GM10266 (cell line): ENCODE measurements at regions not wholly inside any gene's neighbourhood (a gene's known extent, or its start where the extent isn't known, plus 50 kb on each side); places are given as distances from the start of the nearest gene placed in this dataset.
"Not testable (repeated sequence)": the region's sequence is repeated elsewhere in the genome, so short reads cannot be mapped to it uniquely, and the experiment has no call there.

Experiments
- DNase-seq: peaks from one replicate; pipeline ENCODE4 v3.0.0; 2012; ENCODE audit errors: extremely low spot score
- TF ChIP-seq, protein P1 (sequence below): IDR thresholded peaks from 2 replicates; pipeline ENCODE4 v1.5.1; 2012; ENCODE audit warnings: mild to moderate bottlenecking, low read depth; ENCODE audit not compliant: control insufficient read depth, insufficient read depth; ENCODE audit errors: missing control alignments

DNA sequence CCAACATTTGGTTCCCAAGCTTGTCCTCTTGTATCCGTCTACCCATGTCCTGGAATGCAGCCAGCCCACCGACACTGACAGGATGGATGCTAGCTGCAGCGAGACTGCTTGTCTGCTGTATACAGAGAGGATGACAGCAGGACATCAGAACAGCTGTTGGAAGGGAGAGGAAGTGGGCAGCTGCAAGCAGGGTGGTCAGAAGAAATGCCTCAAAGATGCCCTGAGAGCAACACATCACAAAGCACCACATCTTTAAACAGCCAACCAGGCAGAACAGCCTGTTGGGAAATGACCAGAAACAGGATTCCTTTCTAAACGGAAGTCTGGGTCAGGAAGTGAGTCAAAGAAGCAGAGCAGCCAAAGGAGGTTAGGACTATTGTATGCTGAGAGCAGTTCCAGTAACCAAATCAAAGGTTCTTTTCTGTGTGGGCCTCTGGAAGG, 219.1 kb downstream of the NDUFS4 start:
- TF ChIP-seq, protein P1, sequence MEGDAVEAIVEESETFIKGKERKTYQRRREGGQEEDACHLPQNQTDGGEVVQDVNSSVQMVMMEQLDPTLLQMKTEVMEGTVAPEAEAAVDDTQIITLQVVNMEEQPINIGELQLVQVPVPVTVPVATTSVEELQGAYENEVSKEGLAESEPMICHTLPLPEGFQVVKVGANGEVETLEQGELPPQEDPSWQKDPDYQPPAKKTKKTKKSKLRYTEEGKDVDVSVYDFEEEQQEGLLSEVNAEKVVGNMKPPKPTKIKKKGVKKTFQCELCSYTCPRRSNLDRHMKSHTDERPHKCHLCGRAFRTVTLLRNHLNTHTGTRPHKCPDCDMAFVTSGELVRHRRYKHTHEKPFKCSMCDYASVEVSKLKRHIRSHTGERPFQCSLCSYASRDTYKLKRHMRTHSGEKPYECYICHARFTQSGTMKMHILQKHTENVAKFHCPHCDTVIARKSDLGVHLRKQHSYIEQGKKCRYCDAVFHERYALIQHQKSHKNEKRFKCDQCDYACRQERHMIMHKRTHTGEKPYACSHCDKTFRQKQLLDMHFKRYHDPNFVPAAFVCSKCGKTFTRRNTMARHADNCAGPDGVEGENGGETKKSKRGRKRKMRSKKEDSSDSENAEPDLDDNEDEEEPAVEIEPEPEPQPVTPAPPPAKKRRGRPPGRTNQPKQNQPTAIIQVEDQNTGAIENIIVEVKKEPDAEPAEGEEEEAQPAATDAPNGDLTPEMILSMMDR, result no peak
- DNase-seq, result no peak

DNA sequence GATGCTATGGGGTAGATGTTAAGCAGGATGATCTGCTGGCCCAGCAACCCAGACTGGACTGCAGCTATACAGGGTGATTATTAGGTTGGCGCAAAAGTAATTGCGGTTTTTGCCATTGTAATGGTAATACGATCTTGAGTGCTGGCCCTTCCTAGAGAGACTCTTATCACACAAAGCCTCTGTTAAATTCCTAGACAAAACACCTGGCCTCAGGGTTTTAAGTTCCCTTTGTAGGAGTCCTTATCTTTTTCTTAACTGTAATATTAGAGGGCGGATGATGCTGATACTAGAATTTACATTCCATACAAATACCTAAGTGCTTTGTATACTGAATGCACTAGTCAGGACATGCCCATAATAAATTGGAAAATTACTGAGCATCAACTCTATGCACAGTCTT, 222.2 kb downstream of the NDUFS4 start:
- TF ChIP-seq, protein P1, result no peak
- no peak for DNase-seq

DNA sequence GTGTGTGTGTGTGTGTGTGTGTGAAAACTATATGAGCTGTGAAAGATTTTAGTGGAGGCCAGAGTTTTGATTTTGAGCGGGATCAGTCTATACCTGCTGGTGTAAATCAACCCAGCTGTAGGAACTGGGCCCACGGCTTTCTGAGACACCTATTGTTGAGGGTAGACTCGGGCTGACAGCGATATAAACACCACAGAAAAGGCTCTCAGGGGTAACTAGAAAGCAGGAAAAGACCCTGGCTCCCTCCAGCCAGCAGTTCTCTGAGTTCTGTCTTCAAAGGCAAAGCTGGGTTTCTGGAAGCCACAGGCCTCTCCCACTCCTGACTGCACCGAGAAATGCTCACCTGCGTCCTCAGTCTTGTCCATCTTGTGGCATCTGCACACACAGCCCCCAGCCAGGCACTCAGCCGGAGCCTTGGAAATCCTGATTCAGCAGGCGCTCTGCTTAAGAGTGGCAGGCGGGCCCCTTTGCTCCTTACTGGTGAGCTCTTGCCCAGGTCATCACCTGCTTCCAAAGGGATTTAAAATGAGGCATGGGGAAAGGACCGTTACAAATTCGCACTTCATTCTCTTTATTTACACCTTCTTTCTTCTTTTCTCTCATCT, 223.3 kb downstream of the NDUFS4 start:
- no peak for DNase-seq
- TF ChIP-seq, protein P1, result no peak

DNA sequence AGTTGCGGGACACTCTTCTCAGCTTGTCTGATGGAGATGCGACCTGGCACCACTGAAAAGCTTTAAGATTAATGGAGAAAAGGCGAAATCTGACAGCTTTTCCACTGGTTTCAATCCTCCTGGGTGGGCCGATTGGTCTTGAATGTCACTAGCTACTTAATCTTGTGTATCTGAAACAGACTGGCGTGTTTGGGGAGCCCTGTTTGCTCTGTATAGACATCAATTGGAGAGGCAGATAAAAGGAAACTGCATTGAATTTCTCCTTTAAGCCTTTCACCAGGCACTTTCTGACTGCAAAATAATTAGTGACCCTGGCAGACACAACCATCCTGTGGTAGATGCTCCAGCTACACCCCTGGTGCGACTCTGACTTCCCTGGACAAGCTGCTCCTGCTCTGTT, 224.2 kb downstream of the NDUFS4 start:
- DNase-seq, result no peak
- TF ChIP-seq, protein P1, result no peak

DNA sequence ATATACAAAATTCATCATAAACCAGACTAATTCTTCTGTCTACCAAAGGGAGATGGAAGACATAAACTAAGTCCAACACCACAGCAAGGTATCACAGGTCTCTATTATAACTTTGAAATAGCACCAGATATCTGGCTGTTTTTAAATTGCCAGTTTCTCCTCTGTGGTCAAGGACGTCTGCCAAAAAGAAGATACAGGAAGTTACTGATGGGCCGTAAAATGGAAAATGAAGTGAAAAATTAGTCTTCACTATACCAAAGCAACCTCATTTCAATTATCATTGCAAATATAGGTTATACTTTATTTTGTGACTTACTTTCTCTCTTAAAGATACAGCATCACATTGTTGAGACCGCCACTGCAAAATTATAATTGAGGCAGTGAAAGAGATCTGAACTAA, 225.5 kb downstream of the NDUFS4 start:
- TF ChIP-seq, protein P1, result no peak
- no peak for DNase-seq

DNA sequence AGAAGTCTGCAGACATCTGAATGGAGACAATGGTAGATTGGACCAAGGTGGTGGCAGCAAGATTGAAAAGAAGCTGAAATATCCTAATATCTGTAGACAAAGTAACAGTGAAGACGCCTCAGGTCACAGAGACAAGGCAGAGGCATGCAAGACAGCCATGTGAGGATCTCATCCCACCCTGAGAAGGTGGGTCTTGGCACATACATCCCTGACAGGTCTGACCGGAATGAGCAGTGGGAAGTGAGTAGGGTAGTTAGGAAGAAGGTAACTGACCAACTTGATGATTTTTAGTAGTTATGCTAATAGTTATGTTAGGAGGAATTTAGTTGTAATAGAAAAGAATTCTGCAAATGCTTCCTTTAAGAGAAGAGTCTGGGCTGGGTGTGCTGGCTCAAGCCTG, 229.6 kb downstream of the NDUFS4 start:
- TF ChIP-seq, protein P1, result no peak
- no peak for DNase-seq

DNA sequence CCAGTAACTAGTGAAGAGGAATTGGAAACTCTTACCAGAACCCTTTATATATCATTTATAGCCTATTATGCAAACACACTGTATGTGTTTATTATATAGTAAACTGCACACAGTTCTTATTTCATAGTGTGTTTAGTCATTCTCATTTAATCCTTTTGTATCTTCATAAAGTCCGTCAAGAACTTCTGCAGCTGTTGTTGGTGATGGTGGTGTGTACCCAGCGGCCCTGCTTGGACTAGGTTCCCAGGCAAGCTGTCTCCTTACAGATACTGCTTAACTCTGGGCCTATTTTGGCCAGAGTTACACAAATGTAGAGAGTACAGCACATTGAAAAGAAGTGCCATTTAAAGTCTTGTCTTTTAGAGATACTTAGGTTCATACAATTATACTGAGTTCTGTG, 231.9 kb downstream of the NDUFS4 start:
- no peak for DNase-seq
- TF ChIP-seq, protein P1, result no peak

DNA sequence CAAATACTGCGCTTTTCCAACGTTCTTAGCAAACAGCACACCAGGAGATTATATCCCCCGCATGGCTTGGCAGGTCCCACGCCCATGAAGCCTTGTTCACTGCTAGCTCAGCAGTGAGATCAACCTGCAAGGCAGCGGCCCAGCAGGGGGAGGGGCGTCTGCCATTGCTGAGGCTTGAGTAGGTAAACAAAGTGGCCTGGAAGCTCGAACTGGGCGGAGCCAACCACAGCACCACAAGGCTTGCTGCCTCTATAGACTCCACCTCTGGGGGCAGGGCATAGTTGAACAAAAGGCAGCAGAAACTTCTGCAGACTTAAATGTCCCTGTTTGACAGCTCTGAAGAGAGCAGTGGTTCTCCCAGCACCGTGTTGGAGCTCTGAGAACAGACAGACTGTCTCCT, 239.2 kb downstream of the NDUFS4 start:
- not testable (repeated sequence) for DNase-seq

DNA sequence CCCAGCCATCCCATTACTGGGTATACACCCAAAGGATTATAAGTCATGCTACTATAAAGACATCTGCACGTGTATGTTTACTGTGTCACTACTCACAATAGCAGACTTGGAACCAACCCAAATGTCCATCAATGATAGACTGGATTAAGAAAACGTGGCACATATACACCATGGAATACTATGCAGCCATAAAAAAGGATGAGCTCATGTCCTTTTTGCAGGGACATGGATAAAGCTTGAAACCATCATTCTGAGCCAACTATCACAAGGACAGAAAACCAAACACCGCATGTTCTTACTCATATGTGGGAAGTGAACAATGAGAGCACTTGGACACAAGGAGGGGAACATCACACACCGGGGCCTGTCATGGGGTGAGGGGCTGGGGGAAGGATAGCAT, 248.0 kb downstream of the NDUFS4 start:
- not testable (repeated sequence) for DNase-seq
